HFF-Myc (cell line): ENCODE measurements at regions not wholly inside any gene's neighbourhood (a gene's known extent, or its start where the extent isn't known, plus 50 kb on each side); places are given as distances from the start of the nearest gene placed in this dataset.

ENCODE experiments used
- DNase-seq: peaks from one replicate; pipeline ENCODE4 v3.0.0-alpha.2; 2011; ENCODE audit warnings: low read depth; ENCODE audit errors: extremely low read depth
- H3K4me3 ChIP-seq: replicated peaks from 2 replicates; pipeline ENCODE4 v1.5.1; 2011; ENCODE audit warnings: low read depth, mild to moderate bottlenecking, control low read depth, low read length
- CTCF ChIP-seq: IDR thresholded peaks from 2 replicates; pipeline ENCODE4 v1.5.1; 2012; ENCODE audit warnings: mild to moderate bottlenecking, low read depth, low read length, control low read depth; ENCODE audit errors: missing control alignments

- H3K4me3 ChIP-seq: no peak overlapping the region
- no peak for TF ChIP-seq CTCF
- DNase-seq: no peak
These were observed 92.6 kb upstream of the CDH6 start for GRCh38 chr5:31100781-31101310.

DNA sequence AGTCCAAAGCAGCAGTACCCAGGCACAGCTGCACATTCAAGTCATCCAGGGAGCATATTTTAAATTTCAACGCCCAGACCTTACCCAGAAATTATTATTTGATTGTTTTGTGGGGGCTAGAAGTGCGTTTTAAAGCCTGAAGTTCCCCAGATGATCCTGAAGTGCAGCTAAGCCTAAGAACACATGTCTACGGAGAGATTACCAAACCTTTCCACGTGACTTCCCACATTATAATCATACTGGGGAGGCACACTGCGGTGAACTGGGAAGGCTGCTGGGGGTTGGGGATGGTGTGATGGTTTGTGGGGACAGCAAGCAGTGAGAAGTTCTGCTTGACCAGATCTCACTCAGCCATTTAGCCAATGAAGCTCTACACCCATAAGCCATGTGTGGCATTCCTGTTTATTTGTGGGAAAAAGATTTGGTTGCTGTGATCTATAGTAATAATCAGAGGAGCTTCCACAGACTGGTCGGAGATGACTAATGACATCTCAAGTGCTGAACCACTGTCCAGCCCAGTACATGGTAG is 93.4 kb upstream of the CDH6 start:
- TF ChIP-seq CTCF: no peak
- no peak for DNase-seq
- H3K4me3 ChIP-seq: no peak overlapping the region

- no peak overlapping the region for H3K4me3 ChIP-seq
- TF ChIP-seq CTCF: no peak
- no peak for DNase-seq
These were observed 94.7 kb upstream of the CDH6 start for GRCh38 chr5:31098811-31099210.

- DNase-seq: no peak
- no peak for TF ChIP-seq CTCF
- no peak overlapping the region for H3K4me3 ChIP-seq
These were observed 95.6 kb upstream of the CDH6 start for GRCh38 chr5:31097851-31098250.

- DNase-seq: peak; percentile 22
- no peak overlapping the region for H3K4me3 ChIP-seq
- no peak for TF ChIP-seq CTCF
These were observed 97.1 kb upstream of the CDH6 start for GRCh38 chr5:31096238-31096865.

- H3K4me3 ChIP-seq: no peak overlapping the region
- DNase-seq: no peak
- TF ChIP-seq CTCF: no peak
These were observed 97.7 kb upstream of the CDH6 start for GRCh38 chr5:31095796-31096195.
